ENCODE measurements at regions not wholly inside any gene's neighbourhood (a gene's known extent, or its start where the extent isn't known, plus 50 kb on each side); places are given as distances from the start of the nearest gene placed in this dataset.
"Not testable (repeated sequence)": the region's sequence is repeated elsewhere in the genome, so short reads cannot be mapped to it uniquely, and the experiment has no call there.

DNA sequence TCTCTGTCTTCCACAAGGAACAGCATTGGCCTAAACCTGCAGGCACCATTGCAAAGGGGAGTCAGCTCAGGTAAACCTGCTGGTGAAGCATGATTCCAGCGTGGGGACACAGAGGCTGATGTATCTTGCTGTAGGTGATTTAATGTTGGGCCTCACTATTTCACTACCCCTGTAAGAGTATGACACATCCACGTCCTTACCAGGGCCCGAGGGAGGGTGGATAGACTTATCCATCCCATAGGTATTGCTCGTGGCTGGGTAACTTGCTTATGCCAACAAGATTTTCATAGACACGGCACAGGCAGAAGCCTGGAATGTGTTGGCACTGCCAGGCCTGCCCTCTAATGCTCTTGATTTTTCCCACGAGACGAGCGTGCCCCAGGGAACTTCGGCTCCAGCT lies 107.4 kb upstream of the SULF2 start:
- TF ChIP-seq, protein P1, sequence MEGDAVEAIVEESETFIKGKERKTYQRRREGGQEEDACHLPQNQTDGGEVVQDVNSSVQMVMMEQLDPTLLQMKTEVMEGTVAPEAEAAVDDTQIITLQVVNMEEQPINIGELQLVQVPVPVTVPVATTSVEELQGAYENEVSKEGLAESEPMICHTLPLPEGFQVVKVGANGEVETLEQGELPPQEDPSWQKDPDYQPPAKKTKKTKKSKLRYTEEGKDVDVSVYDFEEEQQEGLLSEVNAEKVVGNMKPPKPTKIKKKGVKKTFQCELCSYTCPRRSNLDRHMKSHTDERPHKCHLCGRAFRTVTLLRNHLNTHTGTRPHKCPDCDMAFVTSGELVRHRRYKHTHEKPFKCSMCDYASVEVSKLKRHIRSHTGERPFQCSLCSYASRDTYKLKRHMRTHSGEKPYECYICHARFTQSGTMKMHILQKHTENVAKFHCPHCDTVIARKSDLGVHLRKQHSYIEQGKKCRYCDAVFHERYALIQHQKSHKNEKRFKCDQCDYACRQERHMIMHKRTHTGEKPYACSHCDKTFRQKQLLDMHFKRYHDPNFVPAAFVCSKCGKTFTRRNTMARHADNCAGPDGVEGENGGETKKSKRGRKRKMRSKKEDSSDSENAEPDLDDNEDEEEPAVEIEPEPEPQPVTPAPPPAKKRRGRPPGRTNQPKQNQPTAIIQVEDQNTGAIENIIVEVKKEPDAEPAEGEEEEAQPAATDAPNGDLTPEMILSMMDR (conservative IDR thresholded peaks at IDR 0.05) = not testable (repeated sequence)
- TF ChIP-seq ZFX (IDR thresholded peaks at IDR 0.05) = not testable (repeated sequence)

Measured in C4-2B (cell line).